HG03521 (cell line): ENCODE measurements at regions not wholly inside any gene's neighbourhood (a gene's known extent, or its start where the extent isn't known, plus 50 kb on each side); places are given as distances from the start of the nearest gene placed in this dataset.

ENCODE experiments used
- ATAC-seq: cut with Tn5 transposase; IDR thresholded peaks from one replicate; pipeline ENCODE4 v1.9.1; 2021; ENCODE audit warnings: mild to moderate bottlenecking, moderate library complexity; ENCODE audit not compliant: unreplicated experiment

- no peak for ATAC-seq
Measured at GRCh38 chr5:164545507-164545906, 1040.1 kb downstream of the MAT2B start.

GRCh38 chr5:164553851-164554250, 1048.4 kb downstream of the MAT2B start:
- ATAC-seq, result no peak

GRCh38 chr5:164555809-164556208, 1050.4 kb downstream of the MAT2B start:
- ATAC-seq, result no peak

GRCh38 chr5:164560216-164560615, 1054.8 kb downstream of the MAT2B start:
- no peak for ATAC-seq

GRCh38 chr5:164561933-164562872, 1056.8 kb downstream of the MAT2B start:
- no peak for ATAC-seq

- no peak for ATAC-seq
Measured at GRCh38 chr5:164563370-164563769, 1058.0 kb downstream of the MAT2B start.

GRCh38 chr5:164573397-164573796, 1068.0 kb downstream of the MAT2B start:
- ATAC-seq, result no peak

- ATAC-seq, result no peak
Measured at GRCh38 chr5:164577201-164577600, 1071.8 kb downstream of the MAT2B start.

- ATAC-seq, result no peak
Measured at GRCh38 chr5:164577742-164578141, 1072.3 kb downstream of the MAT2B start.

- no peak for ATAC-seq
Measured at GRCh38 chr5:164578401-164578800, 1073.0 kb downstream of the MAT2B start.

- ATAC-seq, result no peak
Measured at GRCh38 chr5:164578911-164579310, 1073.5 kb downstream of the MAT2B start.

- no peak for ATAC-seq
Measured at GRCh38 chr5:164580155-164580554, 1074.7 kb downstream of the MAT2B start.

- no peak for ATAC-seq
Measured at GRCh38 chr5:164581889-164582288, 1076.5 kb downstream of the MAT2B start.

GRCh38 chr5:164593982-164594381, 1088.6 kb downstream of the MAT2B start:
- ATAC-seq, result no peak

- peak; percentile 80 for ATAC-seq
Measured at GRCh38 chr5:164597293-164597900, 1092.0 kb downstream of the MAT2B start.

- no peak for ATAC-seq
Measured at GRCh38 chr5:164600274-164600673, 1094.9 kb downstream of the MAT2B start.

- no peak for ATAC-seq
Measured at GRCh38 chr5:164600929-164601535, 1095.6 kb downstream of the MAT2B start.

- no peak for ATAC-seq
Measured at GRCh38 chr5:164608507-164608906, 1103.1 kb downstream of the MAT2B start.

GRCh38 chr5:164610374-164610773, 1105.0 kb downstream of the MAT2B start:
- ATAC-seq, result no peak

- ATAC-seq, result no peak
Measured at GRCh38 chr5:164614707-164615106, 1109.3 kb downstream of the MAT2B start.

GRCh38 chr5:164617290-164617689, 1111.9 kb downstream of the MAT2B start:
- ATAC-seq, result no peak

- no peak for ATAC-seq
Measured at GRCh38 chr5:164627021-164627420, 1121.6 kb downstream of the MAT2B start.
